GM19351 (cell line): ENCODE measurements at regions not wholly inside any gene's neighbourhood (a gene's known extent, or its start where the extent isn't known, plus 50 kb on each side); places are given as distances from the start of the nearest gene placed in this dataset.

Experiments
- ATAC-seq: cut with Tn5 transposase; IDR thresholded peaks from one replicate; pipeline ENCODE4 v1.9.1; 2021; ENCODE audit warnings: mild to moderate bottlenecking, moderate library complexity; ENCODE audit not compliant: unreplicated experiment

GRCh38 chr9:73219985-73220626, 68.4 kb downstream of the ANXA1 start:
- ATAC-seq = peak; percentile 79

- no peak for ATAC-seq
Observed at GRCh38 chr9:73223594-73223993, 71.9 kb downstream of the ANXA1 start.

DNA sequence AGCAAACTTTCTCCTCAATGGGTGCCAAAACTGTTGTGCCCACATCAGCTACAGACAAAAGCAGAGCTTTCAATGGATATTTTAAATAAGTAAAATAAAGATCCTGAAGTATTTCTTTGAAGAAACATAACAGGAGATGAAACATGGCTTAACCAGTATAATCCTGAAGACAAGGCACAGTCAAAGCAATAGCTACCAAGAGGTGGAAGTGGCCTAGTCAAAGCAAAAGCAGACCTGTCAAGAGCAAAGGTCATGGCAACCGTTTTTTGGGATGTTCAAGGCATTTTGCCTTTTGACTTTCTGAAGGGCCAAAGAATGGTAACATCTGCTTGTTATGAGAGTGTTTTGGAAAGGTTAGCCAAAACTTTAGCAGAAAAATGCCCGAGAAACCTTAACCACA, 77.9 kb downstream of the ANXA1 start:
- ATAC-seq = no peak

DNA sequence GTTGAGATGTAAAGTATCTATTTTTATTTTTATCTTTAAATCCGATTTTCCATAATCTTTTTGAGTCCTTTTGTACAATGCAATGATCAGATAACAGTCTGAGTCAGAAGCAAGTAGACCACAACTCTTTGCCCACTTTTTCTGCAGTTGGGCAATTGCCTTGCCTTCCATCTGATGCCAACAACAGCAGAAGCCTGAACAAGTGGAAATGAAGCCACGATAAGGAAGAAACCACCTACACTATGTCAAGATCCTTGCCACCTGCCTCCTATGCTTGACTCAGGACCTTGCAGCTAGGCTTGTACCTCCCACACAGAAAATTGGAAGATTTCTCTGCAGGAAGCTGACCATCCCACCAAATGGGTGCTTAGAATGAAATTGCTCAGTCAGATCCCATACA, 78.6 kb downstream of the ANXA1 start:
- no peak for ATAC-seq

DNA sequence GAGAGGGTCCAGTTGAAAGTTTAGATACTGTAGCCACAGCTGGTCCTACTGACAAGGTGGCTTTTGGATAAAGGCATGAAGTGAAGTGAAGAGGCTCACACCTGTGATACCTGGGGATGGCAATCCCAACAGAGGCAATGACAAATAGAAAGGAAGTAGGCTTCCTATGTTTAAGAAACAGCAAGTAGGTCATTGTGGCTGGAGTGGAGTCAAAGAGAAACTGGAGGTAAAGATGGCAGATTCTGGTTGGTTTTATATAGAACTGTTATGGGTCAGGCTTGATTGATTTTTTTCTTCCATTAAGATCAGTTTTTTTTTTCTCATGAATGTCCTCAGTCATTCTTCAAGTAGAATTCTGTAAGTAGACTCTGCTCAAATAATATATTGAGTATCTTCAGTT, 79.5 kb downstream of the ANXA1 start:
- no peak for ATAC-seq

DNA sequence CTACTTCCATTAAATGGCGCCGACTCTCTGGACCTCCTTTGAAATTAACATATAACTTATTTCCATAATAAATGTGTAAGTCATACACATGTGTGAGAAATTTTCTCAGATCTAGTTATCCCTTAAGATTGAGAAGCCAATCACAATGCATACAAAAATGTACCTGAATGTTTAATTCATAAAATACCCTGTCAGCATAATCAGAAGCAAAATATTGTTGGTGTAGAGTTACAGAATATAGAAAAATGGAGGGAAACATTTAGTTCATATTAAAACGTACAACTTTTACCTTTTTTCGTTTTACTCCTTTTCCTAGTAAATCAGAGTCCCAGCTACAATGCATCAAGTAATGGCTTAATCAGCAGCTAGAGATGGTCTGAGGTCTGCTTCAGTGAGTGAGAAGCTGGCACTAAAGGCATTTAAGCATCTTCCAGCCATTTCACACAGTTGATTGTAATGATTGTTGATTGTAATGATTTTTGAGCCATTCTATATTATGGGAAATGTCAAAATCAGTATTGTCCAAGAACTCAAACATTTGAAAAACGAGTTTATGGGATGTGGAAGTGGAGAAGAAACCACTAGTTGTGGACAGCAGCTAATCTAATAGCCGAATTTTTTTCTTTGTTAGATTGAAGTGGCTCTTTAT, 81.8 kb downstream of the ANXA1 start:
- no peak for ATAC-seq

DNA sequence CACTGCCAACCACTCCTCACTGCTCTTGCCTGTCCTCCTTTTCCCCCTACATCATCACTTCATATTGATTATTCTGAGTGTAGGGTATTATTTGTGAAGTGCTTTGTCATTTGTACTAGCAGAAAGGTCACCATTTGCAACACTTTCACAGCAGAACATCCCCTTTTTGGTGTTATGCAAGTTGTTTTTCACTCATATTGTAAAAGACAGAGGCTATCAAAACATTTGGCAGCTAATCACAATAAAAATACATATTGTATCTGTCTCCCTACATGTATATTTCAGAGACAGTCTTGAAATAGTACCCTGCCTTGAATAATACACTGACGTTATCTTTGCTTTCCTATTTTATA, 82.3 kb downstream of the ANXA1 start:
- no peak for ATAC-seq

GRCh38 chr9:73237140-73237539, 85.5 kb downstream of the ANXA1 start:
- ATAC-seq = no peak

DNA sequence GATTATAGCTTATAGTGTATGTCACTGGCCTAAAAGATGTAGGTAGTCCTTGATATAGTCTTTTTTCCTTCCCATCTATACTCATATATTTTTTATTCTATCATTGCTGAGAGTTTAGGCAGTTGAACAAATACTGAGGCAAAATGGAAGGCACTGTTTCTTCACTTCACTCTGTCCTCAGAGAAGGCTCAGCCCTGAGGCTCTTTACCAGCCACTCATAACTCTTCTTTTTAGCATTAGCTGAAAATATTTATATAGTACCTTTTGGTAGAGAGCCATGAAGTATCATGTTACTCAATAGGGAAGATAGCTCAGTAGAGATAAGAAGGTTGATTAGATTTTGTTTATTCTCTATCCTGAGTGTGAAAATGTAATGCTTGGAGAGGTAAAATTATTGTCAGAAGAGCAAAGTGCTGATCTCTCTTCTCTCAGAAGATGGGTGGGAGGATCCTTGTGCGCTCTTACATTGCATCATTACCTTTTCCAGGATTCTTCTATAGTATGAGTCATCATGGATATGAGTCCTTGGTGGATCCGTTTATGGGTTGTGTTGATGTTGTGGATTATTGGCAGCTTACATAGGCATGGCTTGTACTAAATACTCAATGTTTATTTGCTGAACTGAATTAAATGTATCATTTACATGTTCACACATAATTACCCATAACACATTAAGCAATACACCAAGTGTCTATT, 88.1 kb downstream of the ANXA1 start:
- no peak for ATAC-seq

- no peak for ATAC-seq
Observed at GRCh38 chr9:73243078-73243477, 91.4 kb downstream of the ANXA1 start.

DNA sequence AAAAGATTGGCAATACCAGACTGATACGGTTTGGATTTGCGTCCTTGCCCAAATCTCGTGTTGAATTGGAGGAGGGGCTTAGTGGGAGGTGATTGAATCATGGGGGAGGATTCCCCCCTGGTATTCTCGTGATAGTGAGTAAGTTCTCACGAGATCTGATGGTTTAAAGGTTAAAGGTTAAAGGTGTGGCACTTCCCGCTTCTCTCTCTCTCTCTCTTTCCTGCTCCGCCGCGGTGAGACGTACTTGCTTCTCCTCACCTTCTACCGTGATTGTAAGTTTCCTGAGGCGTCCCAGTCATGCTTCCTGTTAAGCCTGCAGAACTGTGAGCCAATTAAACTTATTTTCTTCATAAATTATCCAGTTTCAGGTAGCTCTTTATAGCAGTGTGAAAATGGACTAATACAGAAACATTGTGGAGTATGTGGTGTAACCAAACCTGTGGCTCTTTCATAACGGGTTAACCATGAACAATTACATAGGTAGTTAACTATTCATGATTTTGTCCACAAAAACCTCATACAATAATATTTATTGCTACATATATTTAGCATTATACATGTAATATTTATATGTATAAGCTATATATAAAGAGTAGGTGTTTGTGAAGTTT, 107.5 kb downstream of the ANXA1 start:
- ATAC-seq = no peak

GRCh38 chr9:73260506-73260905, 108.8 kb downstream of the ANXA1 start:
- ATAC-seq = no peak

DNA sequence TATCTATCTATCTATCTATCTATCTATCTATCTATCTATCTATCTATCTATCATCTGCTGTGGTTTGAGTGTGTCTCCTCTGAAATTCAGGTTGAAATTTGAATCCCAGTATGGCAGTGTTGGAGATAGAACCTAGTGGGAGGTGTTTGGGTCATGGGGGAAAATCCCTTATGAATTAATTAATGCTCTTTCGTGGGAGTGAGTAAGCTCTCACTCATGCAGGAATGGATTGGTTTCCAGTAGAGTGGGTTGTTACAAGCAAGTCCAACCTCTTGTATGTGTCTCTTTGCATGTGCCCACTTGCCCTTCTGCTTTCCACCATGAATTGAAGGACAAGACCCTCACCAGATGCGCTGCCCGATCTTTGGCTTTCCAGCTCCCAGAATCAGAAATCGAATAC, 113.0 kb downstream of the ANXA1 start:
- ATAC-seq = no peak

DNA sequence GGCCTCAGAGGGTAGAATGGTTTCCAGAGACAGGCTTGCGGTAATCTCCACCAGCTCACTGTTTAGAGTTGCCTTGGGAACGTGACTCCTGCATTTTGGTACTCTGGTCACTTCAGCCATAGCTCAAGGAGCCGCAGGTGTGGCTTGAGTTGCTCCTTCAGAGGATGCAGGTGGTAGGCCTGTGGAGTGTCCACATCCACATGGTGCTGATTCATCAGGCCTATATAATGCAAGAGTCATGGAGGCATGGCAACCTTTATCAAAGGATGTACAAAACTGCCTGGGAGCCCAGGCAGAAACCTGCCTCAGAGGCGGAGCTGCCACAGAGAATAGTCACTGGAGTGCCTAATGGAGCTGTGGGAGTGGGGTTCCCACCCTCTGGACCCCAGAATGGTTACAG, 114.2 kb downstream of the ANXA1 start:
- no peak for ATAC-seq

DNA sequence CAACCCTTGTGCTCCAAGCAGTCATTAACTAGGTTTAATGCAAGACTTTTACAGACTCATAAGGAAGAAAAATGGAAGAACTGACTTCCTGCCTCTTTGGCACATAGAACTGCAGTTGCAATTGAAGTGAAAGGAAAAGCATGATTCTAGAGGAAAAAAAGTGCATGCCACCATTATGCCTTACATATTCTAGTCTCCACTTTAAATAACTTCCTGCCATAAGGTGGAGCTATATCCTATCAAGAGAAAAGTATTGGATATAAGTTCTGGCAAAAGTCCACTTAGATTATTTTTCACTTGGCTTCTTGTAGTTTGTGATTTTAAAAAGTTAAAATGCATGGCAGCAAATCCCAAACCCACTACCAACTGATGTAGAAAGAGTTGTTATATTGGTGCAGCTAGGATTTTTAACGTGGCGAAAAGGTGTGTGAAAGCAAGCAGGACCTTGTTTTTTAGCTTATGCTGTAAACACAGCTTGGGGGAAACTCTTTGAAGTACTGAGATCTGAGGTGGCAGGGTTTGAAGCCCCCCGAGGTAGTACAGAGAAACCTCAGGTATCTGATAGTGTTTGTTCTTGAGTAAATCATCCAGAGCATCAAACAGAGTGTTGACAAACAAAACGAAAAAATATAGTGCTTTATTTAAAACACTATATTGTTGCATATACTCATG, 117.9 kb downstream of the ANXA1 start:
- ATAC-seq = no peak

DNA sequence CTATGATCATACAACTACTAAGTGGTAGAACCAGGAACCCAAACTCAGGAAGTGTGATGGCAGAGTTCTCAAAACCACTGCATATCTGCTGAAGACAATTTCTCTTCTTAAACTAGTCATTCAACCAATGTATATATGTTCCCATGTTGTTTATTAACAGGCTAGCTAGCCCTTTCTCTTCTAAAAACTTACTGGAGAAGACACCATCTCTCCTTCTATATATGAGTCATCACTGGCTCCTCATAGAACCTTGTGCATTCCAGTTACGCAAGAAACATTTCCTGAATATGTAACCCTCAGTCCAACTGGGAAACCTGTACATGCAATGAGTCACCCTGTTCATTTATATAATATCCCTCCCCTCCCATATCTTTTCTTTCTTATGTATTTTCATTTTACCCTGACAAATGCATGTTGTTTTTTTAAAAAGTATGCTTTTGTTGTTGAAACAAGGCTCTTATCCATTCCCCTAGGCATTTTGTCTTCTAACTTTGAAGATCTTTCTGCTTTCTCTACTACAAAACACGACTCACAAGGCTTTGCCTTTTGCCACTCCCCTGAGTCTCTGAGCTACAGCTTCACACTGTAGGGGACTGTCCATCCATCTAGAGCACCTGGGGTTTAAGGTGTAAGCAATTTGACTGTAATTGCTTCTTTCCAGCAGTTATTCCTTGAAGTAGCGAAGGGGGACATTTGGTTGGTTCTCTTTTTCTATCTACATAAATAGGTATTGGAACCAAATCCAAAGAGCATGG, 119.5 kb downstream of the ANXA1 start:
- ATAC-seq = no peak

GRCh38 chr9:73280113-73280512, 128.4 kb downstream of the ANXA1 start:
- no peak for ATAC-seq

DNA sequence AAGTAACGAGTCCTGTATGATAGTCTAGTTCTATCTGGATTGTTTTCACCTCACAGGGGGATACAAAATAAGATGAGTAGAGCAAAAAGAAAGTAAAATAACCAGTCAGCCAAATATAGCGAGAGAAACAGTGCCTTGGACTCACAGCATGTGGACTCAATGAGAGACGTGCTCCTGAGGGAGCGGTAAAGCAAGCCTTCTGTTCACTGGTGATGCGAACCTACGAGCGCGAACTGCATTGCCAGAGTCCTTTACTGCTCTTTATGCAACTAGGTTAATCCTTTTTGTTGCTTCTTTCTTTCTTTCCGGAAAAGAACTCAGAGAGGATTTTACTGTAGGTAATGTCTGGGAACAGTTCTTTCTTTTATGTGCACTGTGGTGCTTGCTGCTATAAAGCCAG, 132.7 kb downstream of the ANXA1 start:
- ATAC-seq = no peak

- ATAC-seq = no peak
Observed at GRCh38 chr9:73294336-73294735, 142.7 kb downstream of the ANXA1 start.

GRCh38 chr9:73325983-73326382, 174.3 kb downstream of the ANXA1 start:
- no peak for ATAC-seq

GRCh38 chr9:73327149-73327548, 175.5 kb downstream of the ANXA1 start:
- ATAC-seq = no peak
